Ectodermal cell (in vitro differentiated cells): ENCODE measurements at regions not wholly inside any gene's neighbourhood (a gene's known extent, or its start where the extent isn't known, plus 50 kb on each side); places are given as distances from the start of the nearest gene placed in this dataset.

Experiments used
- H3K27ac ChIP-seq: 2 replicates; pipeline ENCODE4 v1.7.0; 2013; ENCODE audit warnings: mild to moderate bottlenecking, low read depth, low read length; ENCODE audit not compliant: insufficient read depth, poor library complexity, severe bottlenecking
- H3K27me3 ChIP-seq: 2 replicates; pipeline ENCODE4 v1.7.0; 2013; ENCODE audit warnings: mild to moderate bottlenecking, low read length; ENCODE audit not compliant: insufficient read depth, control insufficient read depth, poor library complexity, severe bottlenecking
- H3K36me3 ChIP-seq: one replicate; pipeline ENCODE4 v1.7.0; 2013; ENCODE audit warnings: low read length; ENCODE audit not compliant: control insufficient read depth, insufficient read depth
- H3K4me1 ChIP-seq: one replicate; pipeline ENCODE4 v1.7.0; 2013; ENCODE audit warnings: low read length; ENCODE audit not compliant: control insufficient read depth, insufficient read depth
- H3K4me3 ChIP-seq: 2 replicates; pipeline ENCODE4 v1.7.0; 2013; ENCODE audit warnings: low read depth, low read length, control low read depth; ENCODE audit not compliant: insufficient read depth
- H3K9me3 ChIP-seq: 2 replicates; pipeline ENCODE4 v1.7.0; 2013; ENCODE audit warnings: mild to moderate bottlenecking, low read length, moderate library complexity; ENCODE audit not compliant: control insufficient read depth
- WGBS, 2 experiments: methylation state at CpG; one replicate each; pipeline ENCODE4 v1.1.7; 2013; ENCODE audit warnings: missing lambda C conversion rate in 2 of 2; 5-methylcytosine and 5-hydroxymethylcytosine counted together

- WGBS, 2 experiments, result 0 to 1% methylated on average over 60 of the region's 60 CpGs
- Histone ChIP-seq H3K4me1 (peaks cover 15% of the 10 kb centered on the region), H3K27me3 (peaks cover 19% of the 10 kb centered on the region), H3K9me3 (no peaks in the 10 kb centered on the region), H3K4me3 (peak overlapping the region; percentile 41), H3K36me3 (no peaks in the 10 kb centered on the region), H3K27ac (no peak overlapping the region)
These were observed 306.3 kb upstream of the KCNN2 start for GRCh38 chr5:114055318-114056184.

- H3K9me3 ChIP-seq, result no peaks in the 10 kb centered on the region
- peak overlapping the region; percentile 41 for H3K4me3 ChIP-seq
- WGBS, 2 experiments, result 8% methylated on average over 26 of the region's 26 CpGs
- H3K36me3 ChIP-seq, result no peaks in the 10 kb centered on the region
- peaks cover 15% of the 10 kb centered on the region for H3K4me1 ChIP-seq
- H3K27me3 ChIP-seq, result peaks cover 19% of the 10 kb centered on the region
- H3K27ac ChIP-seq, result no peak overlapping the region
These were observed 305.7 kb upstream of the KCNN2 start for GRCh38 chr5:114056185-114056538.

GRCh38 chr5:114060866-114061265 lies 301.0 kb upstream of the KCNN2 start:
- Histone ChIP-seq H3K27me3 (peaks cover 13% of the 10 kb centered on the region), H3K4me3 (no peak overlapping the region), H3K9me3 (no peaks in the 10 kb centered on the region), H3K4me1 (peaks cover 16% of the 10 kb centered on the region), H3K36me3 (no peaks in the 10 kb centered on the region), H3K27ac (no peak overlapping the region)

DNA sequence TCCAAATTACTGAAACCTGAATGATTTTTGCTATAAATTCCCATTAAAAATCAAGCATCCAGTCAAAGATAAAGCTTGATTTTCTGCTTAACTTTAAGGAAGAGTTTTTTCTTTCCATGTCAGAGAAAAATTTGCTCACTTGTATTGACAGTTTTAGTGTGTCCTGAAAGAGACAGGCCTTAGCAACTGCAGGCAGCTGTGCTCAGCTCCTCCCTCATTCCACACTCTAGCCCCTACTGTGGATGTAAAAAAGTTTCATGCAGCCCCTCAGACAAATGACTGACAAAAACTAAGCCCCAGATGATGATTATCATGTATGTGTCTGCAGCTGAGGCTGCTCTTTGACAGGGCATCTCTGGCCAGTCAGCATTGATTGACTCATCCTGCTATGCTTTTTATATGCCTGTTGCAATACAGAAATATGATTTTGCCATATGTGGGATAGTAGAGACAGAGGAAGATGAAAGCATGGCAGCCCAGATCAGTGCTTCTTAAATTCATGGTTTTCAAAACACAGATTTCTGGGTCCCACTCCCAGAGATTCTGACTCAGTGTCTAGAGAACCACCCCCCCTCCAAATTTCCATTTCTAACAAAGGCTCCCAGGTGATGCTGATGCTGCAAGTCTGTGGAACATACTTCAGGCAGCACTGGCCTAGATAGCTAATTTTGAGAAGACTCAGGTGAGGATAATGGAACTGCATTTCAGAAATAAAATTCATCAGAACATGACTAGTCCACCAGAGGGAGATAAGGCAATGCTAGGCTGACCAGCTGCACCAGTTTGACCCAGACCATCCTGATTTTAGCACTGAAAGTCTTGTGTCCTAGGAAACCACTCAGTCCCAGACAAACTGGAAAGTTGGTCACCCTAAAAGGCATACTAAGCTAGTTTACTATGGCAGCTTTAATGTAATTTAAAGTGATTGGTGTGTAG lies 298.7 kb upstream of the KCNN2 start:
- H3K27me3 ChIP-seq, result no peaks in the 10 kb centered on the region
- no peak overlapping the region for H3K27ac ChIP-seq
- H3K9me3 ChIP-seq, result no peaks in the 10 kb centered on the region
- H3K36me3 ChIP-seq, result no peaks in the 10 kb centered on the region
- peaks cover 16% of the 10 kb centered on the region for H3K4me1 ChIP-seq
- no peak overlapping the region for H3K4me3 ChIP-seq

GRCh38 chr5:114065912-114066311 lies 296.0 kb upstream of the KCNN2 start:
- Histone ChIP-seq H3K27me3 (no peaks in the 10 kb centered on the region), H3K4me3 (no peak overlapping the region), H3K9me3 (no peaks in the 10 kb centered on the region), H3K36me3 (no peaks in the 10 kb centered on the region), H3K4me1 (peaks cover 16% of the 10 kb centered on the region), H3K27ac (no peak overlapping the region)
- 79 to 80% methylated on average over 1 of the region's 1 CpG for WGBS, 2 experiments

DNA sequence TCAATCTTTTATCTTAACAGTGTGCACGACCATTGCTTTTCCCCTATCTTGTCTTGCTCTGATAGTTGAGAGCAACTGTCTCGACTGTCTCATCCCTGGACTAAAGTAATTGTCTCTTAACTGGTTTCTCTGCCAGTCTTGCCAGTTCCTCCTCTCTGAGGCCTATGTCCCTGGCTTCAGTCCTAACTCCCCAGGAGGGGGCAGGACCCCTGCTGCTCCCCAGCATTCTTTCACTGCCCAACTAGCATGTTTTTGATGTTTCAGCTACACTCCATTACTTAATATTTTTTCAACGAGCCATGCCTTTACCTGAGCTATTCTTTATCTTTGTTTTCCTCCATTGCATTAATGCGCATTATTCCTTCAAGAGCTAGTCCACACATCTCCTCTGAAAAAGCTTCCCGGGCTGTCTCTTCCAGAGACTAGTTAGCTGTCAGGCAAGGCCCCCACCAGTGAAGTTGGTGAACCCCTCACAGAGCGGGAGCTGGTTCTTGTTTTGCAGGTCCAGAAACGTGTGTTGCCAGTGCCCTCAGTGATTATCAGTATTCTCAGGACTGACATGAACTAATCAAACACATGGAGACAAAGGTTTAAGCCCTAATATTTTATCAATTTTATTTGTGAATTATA lies 291.7 kb upstream of the KCNN2 start:
- Histone ChIP-seq H3K27ac (no peak overlapping the region), H3K4me1 (no peaks in the 10 kb centered on the region), H3K4me3 (no peak overlapping the region), H3K36me3 (no peaks in the 10 kb centered on the region), H3K27me3 (no peaks in the 10 kb centered on the region), H3K9me3 (no peaks in the 10 kb centered on the region)
- 75 to 80% methylated on average over 7 of the region's 7 CpGs for WGBS, 2 experiments

- Histone ChIP-seq H3K27ac (no peak overlapping the region), H3K4me3 (no peak overlapping the region), H3K27me3 (no peaks in the 10 kb centered on the region), H3K9me3 (peaks cover 3% of the 10 kb centered on the region), H3K36me3 (no peaks in the 10 kb centered on the region), H3K4me1 (no peaks in the 10 kb centered on the region)
- 71 to 74% methylated on average over 4 of the region's 4 CpGs for WGBS, 2 experiments
These were observed 272.6 kb upstream of the KCNN2 start for GRCh38 chr5:114089259-114089658.

DNA sequence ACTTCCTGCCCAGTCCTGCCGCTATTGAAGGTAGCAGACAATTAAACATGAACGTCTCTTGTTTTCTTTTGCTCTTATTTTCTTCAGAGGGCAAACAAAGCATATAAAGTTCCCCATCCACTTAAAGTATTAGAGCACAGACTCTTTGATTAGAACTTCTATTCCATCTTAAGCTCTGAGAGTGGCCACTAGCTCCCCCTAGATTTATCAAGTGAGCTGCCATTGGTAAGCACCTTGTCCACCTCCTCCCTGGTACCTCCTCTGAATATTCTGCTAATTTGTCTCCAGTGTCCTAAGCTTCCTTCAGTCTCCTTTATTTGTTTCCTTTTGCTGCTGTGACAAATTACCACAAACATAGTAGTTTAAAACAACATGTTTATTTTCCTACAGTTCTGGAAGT lies 264.3 kb upstream of the KCNN2 start:
- H3K4me1 ChIP-seq, result no peaks in the 10 kb centered on the region
- H3K4me3 ChIP-seq, result no peak overlapping the region
- H3K9me3 ChIP-seq, result no peaks in the 10 kb centered on the region
- H3K27me3 ChIP-seq, result no peaks in the 10 kb centered on the region
- no peak overlapping the region for H3K27ac ChIP-seq
- H3K36me3 ChIP-seq, result no peaks in the 10 kb centered on the region
- WGBS, 2 experiments, result 94% methylated on average over 2 of the region's 2 CpGs

GRCh38 chr5:114099161-114099560 lies 262.7 kb upstream of the KCNN2 start:
- 40% methylated on average over 1 of the region's 2 CpGs; no CpG with 5 or more reads in 1 of the 2 experiments for WGBS, 2 experiments
- no peaks in the 10 kb centered on the region for H3K27me3 ChIP-seq
- H3K4me1 ChIP-seq, result no peaks in the 10 kb centered on the region
- H3K4me3 ChIP-seq, result no peak overlapping the region
- no peak overlapping the region for H3K27ac ChIP-seq
- H3K9me3 ChIP-seq, result no peaks in the 10 kb centered on the region
- H3K36me3 ChIP-seq, result no peaks in the 10 kb centered on the region

DNA sequence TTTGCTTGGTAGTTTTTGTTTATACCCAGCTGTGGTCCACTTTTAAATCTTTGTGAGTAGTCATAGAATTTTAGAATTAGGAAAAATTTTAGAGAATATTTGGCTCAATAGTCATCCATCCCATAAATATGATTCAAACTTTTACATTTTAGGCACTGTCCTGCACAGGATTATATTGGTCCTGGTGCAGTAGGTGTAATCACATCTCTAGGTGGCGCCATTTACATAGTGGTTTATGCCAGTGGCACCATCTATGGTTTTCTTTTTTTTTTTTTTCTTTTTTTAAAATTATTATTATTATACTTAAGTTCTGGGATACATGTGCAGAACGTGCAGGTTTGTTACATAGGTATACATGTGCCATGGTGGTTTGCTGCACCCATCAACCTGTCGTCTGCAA lies 260.7 kb upstream of the KCNN2 start:
- 76 to 100% methylated on average over 1 to 2 of the region's 3 CpGs for WGBS, 2 experiments

More for the DNA sequence above, 260.7 kb upstream of the KCNN2 start:
- no peaks in the 10 kb centered on the region for H3K4me1 ChIP-seq
- no peaks in the 10 kb centered on the region for H3K9me3 ChIP-seq
- H3K27ac ChIP-seq, result no peak overlapping the region
- no peaks in the 10 kb centered on the region for H3K27me3 ChIP-seq
- no peaks in the 10 kb centered on the region for H3K36me3 ChIP-seq
- H3K4me3 ChIP-seq, result no peak overlapping the region
